HL-60 (cell line): ENCODE measurements at regions not wholly inside any gene's neighbourhood (a gene's known extent, or its start where the extent isn't known, plus 50 kb on each side); places are given as distances from the start of the nearest gene placed in this dataset.

Experiments
- CTCF ChIP-seq: IDR thresholded peaks from one replicate; pipeline ENCODE4 v1.5.1; 2011; ENCODE audit warnings: low read length, control low read depth, inconsistent platforms; ENCODE audit not compliant: insufficient read depth
- POLR2AphosphoS5 ChIP-seq: IDR thresholded peaks from 2 replicates; pipeline ENCODE4 v1.6.1; 2012; ENCODE audit warnings: low read depth

GRCh38 chr16:58940609-58941008, 206.5 kb upstream of the GOT2 start:
- TF ChIP-seq CTCF (no peak), POLR2AphosphoS5 (no peak)
